Liver (tissue), 8 donors: ENCODE measurements at regions not wholly inside any gene's neighbourhood (a gene's known extent, or its start where the extent isn't known, plus 50 kb on each side); places are given as distances from the start of the nearest gene placed in this dataset.

Experiments
- DNase-seq: peaks from one replicate; pipeline ENCODE4 v3.0.0-alpha.2; 2017; ENCODE audit warnings: low spot score
- H3K27ac ChIP-seq, 2 donors: one replicate each; pipeline ENCODE4 v1.7.0; 2013; ENCODE audit warnings: inconsistent platforms in 2 of 2, low read length in 2 of 2, control low read depth in 1 of 2, low read depth in 1 of 2, mild to moderate bottlenecking in 1 of 2
- H3K27me3 ChIP-seq, 4 donors: one replicate each; pipeline versions ENCODE4 v1.6.1 to v1.7.0; 2013; ENCODE audit warnings: low read length in 3 of 4, inconsistent platforms in 1 of 4, mild to moderate bottlenecking in 1 of 4, moderate library complexity in 1 of 4; ENCODE audit not compliant: control insufficient read depth in 4 of 4, insufficient read depth in 4 of 4
- H3K36me3 ChIP-seq, 4 donors: one replicate each; pipeline versions ENCODE4 v1.6.1 to v1.7.0; 2013; ENCODE audit warnings: low read length in 3 of 4, mild to moderate bottlenecking in 3 of 4, low read depth in 1 of 4, moderate library complexity in 1 of 4; ENCODE audit not compliant: control insufficient read depth in 4 of 4, insufficient read depth in 3 of 4
- H3K4me1 ChIP-seq, 4 donors: one replicate each; pipeline versions ENCODE4 v1.6.1 to v1.7.0; 2013; ENCODE audit warnings: low read length in 3 of 4, mild to moderate bottlenecking in 3 of 4, moderate library complexity in 1 of 4; ENCODE audit not compliant: control insufficient read depth in 4 of 4, insufficient read depth in 4 of 4
- H3K4me3 ChIP-seq, 3 donors: one replicate each; pipeline versions ENCODE4 v1.6.1 to v1.7.0; 2013; ENCODE audit warnings: low read length in 3 of 3, control low read depth in 1 of 3, low read depth in 1 of 3, mild to moderate bottlenecking in 1 of 3
- H3K9ac ChIP-seq, 2 donors: one replicate each; pipeline ENCODE4 v1.7.0; 2013; ENCODE audit warnings: low read length in 2 of 2, mild to moderate bottlenecking in 2 of 2, moderate library complexity in 2 of 2, control low read depth in 1 of 2, low read depth in 1 of 2
- H3K9me3 ChIP-seq, 4 donors: one replicate each; pipeline versions ENCODE4 v1.6.1 to v1.7.0; 2013; ENCODE audit warnings: low read length in 3 of 4; ENCODE audit not compliant: control insufficient read depth in 4 of 4
- ATF3 ChIP-seq: IDR thresholded peaks from 2 replicates; pipeline ENCODE4 v1.6.1; 2016; ENCODE audit warnings: antibody characterized with exemption
- CTCF ChIP-seq: fragments of 150-350 bp; IDR thresholded peaks from 2 replicates; pipeline ENCODE4 v1.5.1; 2017; ENCODE audit warnings: improper control_type of control experiment, low read depth, low read length; ENCODE audit not compliant: missing input control
- EGR1 ChIP-seq, 2 donors: IDR thresholded peaks; 2 replicates each; pipeline ENCODE4 v1.6.1; 2016 to 2018; ENCODE audit warnings: antibody characterized with exemption in 2 of 2, low read depth in 2 of 2
- FOXA1 ChIP-seq: IDR thresholded peaks from 2 replicates; pipeline ENCODE4 v1.6.1; 2016; ENCODE audit warnings: antibody characterized with exemption
- FOXA2 ChIP-seq: IDR thresholded peaks from 2 replicates; pipeline ENCODE4 v1.6.1; 2016; ENCODE audit warnings: antibody characterized with exemption
- GABPA ChIP-seq, 2 donors: IDR thresholded peaks in 1 of 2; conservative IDR thresholded peaks in 1 of 2; 2 replicates each; pipeline ENCODE4 v1.6.1; 2016; ENCODE audit warnings: antibody characterized with exemption in 2 of 2, mild to moderate bottlenecking in 1 of 2, moderate library complexity in 1 of 2
- HNF4A ChIP-seq, 2 donors: conservative IDR thresholded peaks; 2 replicates each; pipeline ENCODE4 v1.6.1; 2016; ENCODE audit warnings: antibody characterized with exemption in 2 of 2, mild to moderate bottlenecking in 2 of 2
- HNF4G ChIP-seq: IDR thresholded peaks from 2 replicates; pipeline ENCODE4 v1.6.1; 2016; ENCODE audit warnings: antibody characterized with exemption
- JUND ChIP-seq, 2 donors: IDR thresholded peaks; 2 replicates each; pipeline ENCODE4 v1.6.1; 2016; ENCODE audit warnings: antibody characterized with exemption in 2 of 2
- MAX ChIP-seq: IDR thresholded peaks from 2 replicates; pipeline ENCODE4 v1.6.1; 2016; ENCODE audit warnings: antibody characterized with exemption
- NR2F2 ChIP-seq: IDR thresholded peaks from 2 replicates; pipeline ENCODE4 v1.6.1; 2016; ENCODE audit warnings: antibody characterized with exemption
- RAD21 ChIP-seq, 2 donors: IDR thresholded peaks; 2 replicates each; pipeline ENCODE4 v1.6.1; 2016; ENCODE audit warnings: antibody characterized with exemption in 2 of 2, mild to moderate bottlenecking in 2 of 2
- REST ChIP-seq: IDR thresholded peaks from 2 replicates; pipeline ENCODE4 v1.6.1; 2016; ENCODE audit warnings: antibody characterized with exemption, mild to moderate bottlenecking
- RXRA ChIP-seq, 2 donors: IDR thresholded peaks; 2 replicates each; pipeline ENCODE4 v1.6.1; 2017 to 2018; ENCODE audit warnings: antibody characterized with exemption in 2 of 2, mild to moderate bottlenecking in 1 of 2
- SP1 ChIP-seq: IDR thresholded peaks from 2 replicates; pipeline ENCODE4 v1.6.1; 2018; ENCODE audit warnings: antibody characterized with exemption, mild to moderate bottlenecking
- TAF1 ChIP-seq: conservative IDR thresholded peaks from 2 replicates; pipeline ENCODE4 v1.6.1; 2016; ENCODE audit warnings: antibody characterized with exemption, mild to moderate bottlenecking
- YY1 ChIP-seq: IDR thresholded peaks from 2 replicates; pipeline ENCODE4 v1.6.1; 2016; ENCODE audit warnings: antibody characterized with exemption, mild to moderate bottlenecking
- ZBTB33 ChIP-seq: IDR thresholded peaks from 2 replicates; pipeline ENCODE4 v1.6.1; 2016; ENCODE audit warnings: antibody characterized with exemption
- WGBS: extraction: QIAGEN DNeasy Blood & Tissue Kit; methylation state at CpG from one replicate; pipeline ENCODE4 v1.1.7; 2013; 5-methylcytosine and 5-hydroxymethylcytosine counted together
- donor health status: healthy.
- donor health status: healthy.
- donor health status: healthy.
- donor health status: healthy.
- donor health status: healthy.

- Histone ChIP-seq H3K27ac (no peak overlapping the region), H3K36me3 (no peaks in the 10 kb centered on the region), H3K4me1 (no peaks in the 10 kb centered on the region), H3K27me3 (no peaks in the 10 kb centered on the region), H3K4me3 (no peak overlapping the region), H3K9me3 (no peaks in the 10 kb centered on the region), H3K9ac (no peak overlapping the region)
- DNase-seq, result no peak
- WGBS, result 88% methylated on average over 1 of the region's 1 CpG
- TF ChIP-seq FOXA1 (no peak), RXRA (IDR thresholded peaks at IDR 0.05) (no peak), HNF4G (no peak), HNF4A (conservative IDR thresholded peaks at IDR 0.05) (no peak), ATF3 (no peak), TAF1 (no peak), ZBTB33 (no peak), GABPA (IDR thresholded peaks at IDR 0.05 in 1 of 2, conservative IDR thresholded peaks at IDR 0.05 in 1 of 2) (no peak), REST (no peak), EGR1 (IDR thresholded peaks at IDR 0.05; ENCODE audit: low read depth in 2 of 2) (no peak), SP1 (no peak), JUND (IDR thresholded peaks at IDR 0.05) (no peak), CTCF (no peak), RAD21 (IDR thresholded peaks at IDR 0.05) (no peak), FOXA2 (no peak), NR2F2 (no peak), YY1 (no peak), MAX (no peak)
These were observed 129.2 kb upstream of the ECI2 start for GRCh38 chr6:4264601-4265000.

GRCh38 chr6:4264081-4264480 is 128.7 kb upstream of the ECI2 start:
- Histone ChIP-seq H3K4me3 (no peak overlapping the region), H3K27me3 (no peaks in the 10 kb centered on the region), H3K9ac (no peak overlapping the region), H3K27ac (no peak overlapping the region), H3K4me1 (no peaks in the 10 kb centered on the region), H3K9me3 (no peaks in the 10 kb centered on the region), H3K36me3 (no peaks in the 10 kb centered on the region)
- WGBS, result 85% methylated on average over 3 of the region's 3 CpGs
- no peak for DNase-seq
- TF ChIP-seq MAX, result no peak
- TF ChIP-seq EGR1 (IDR thresholded peaks at IDR 0.05; ENCODE audit: low read depth in 2 of 2), result no peak
- TF ChIP-seq RAD21 (IDR thresholded peaks at IDR 0.05), result no peak
- TF ChIP-seq FOXA1, result no peak
- no peak for TF ChIP-seq TAF1
- no peak for TF ChIP-seq NR2F2
- no peak for TF ChIP-seq HNF4A (conservative IDR thresholded peaks at IDR 0.05)
- TF ChIP-seq GABPA (IDR thresholded peaks at IDR 0.05 in 1 of 2, conservative IDR thresholded peaks at IDR 0.05 in 1 of 2), result no peak
- TF ChIP-seq HNF4G, result no peak
- no peak for TF ChIP-seq YY1
- TF ChIP-seq ZBTB33, result no peak
- no peak for TF ChIP-seq JUND (IDR thresholded peaks at IDR 0.05)
- TF ChIP-seq REST, result no peak
- TF ChIP-seq FOXA2, result no peak
